OCI-LY1 (cell line): ENCODE measurements at regions not wholly inside any gene's neighbourhood (a gene's known extent, or its start where the extent isn't known, plus 50 kb on each side); places are given as distances from the start of the nearest gene placed in this dataset.

Experiments
- CTCF ChIP-seq: fragments of 200-600 bp; sonication (generic), shearing (Covaris generic); IDR thresholded peaks from 2 replicates; pipeline ENCODE4 v1.5.1; 2017; ENCODE audit warnings: mild to moderate bottlenecking, antibody characterized with exemption, low read length, moderate library complexity, mixed read lengths
- EZH2 ChIP-seq: fragments of 200-600 bp; sonication (generic), shearing (Covaris generic); IDR thresholded peaks from 2 replicates; pipeline ENCODE4 v1.8.0; 2017; ENCODE audit warnings: borderline replicate concordance, mixed run types, mild to moderate bottlenecking, antibody characterized with exemption, low read length, moderate library complexity, mixed read lengths

GRCh38 chr7:55273186-55273980, 91.8 kb upstream of the LANCL2 start:
- TF ChIP-seq CTCF (no peak), EZH2 (no peak)
